Body of pancreas (tissue), 4 donors: ENCODE measurements at regions not wholly inside any gene's neighbourhood (a gene's known extent, or its start where the extent isn't known, plus 50 kb on each side); places are given as distances from the start of the nearest gene placed in this dataset.

Experiments
- POLR2A ChIP-seq, 3 donors: fragments of 450-650 bp; IDR thresholded peaks; one replicate each; pipeline ENCODE4 v1.6.1; 2016; ENCODE audit warnings: antibody characterized with exemption in 3 of 3, mild to moderate bottlenecking in 2 of 3
- TF ChIP-seq, protein P1 (sequence below), 7 experiments: fragments of 450-650 bp in 4 of 7; fragments of 200-600 bp in 3 of 7; sonication (generic) in 3 of 7; IDR thresholded peaks; one replicate each; pipeline ENCODE4 v1.5.1; 2016 to 2019; ENCODE audit warnings: antibody characterized with exemption in 7 of 7

- TF ChIP-seq, protein P1, sequence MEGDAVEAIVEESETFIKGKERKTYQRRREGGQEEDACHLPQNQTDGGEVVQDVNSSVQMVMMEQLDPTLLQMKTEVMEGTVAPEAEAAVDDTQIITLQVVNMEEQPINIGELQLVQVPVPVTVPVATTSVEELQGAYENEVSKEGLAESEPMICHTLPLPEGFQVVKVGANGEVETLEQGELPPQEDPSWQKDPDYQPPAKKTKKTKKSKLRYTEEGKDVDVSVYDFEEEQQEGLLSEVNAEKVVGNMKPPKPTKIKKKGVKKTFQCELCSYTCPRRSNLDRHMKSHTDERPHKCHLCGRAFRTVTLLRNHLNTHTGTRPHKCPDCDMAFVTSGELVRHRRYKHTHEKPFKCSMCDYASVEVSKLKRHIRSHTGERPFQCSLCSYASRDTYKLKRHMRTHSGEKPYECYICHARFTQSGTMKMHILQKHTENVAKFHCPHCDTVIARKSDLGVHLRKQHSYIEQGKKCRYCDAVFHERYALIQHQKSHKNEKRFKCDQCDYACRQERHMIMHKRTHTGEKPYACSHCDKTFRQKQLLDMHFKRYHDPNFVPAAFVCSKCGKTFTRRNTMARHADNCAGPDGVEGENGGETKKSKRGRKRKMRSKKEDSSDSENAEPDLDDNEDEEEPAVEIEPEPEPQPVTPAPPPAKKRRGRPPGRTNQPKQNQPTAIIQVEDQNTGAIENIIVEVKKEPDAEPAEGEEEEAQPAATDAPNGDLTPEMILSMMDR (IDR thresholded peaks at IDR 0.05), result no peak
- no peak for TF ChIP-seq POLR2A (IDR thresholded peaks at IDR 0.05)
Observed at GRCh38 chr4:52290466-52290865, 239.4 kb downstream of the SPATA18 start.
